Activated CD4-positive, alpha-beta T cell treated with anti-CD3 and anti-CD28 coated beads for 24 hours (primary cell): ENCODE measurements at regions not wholly inside any gene's neighbourhood (a gene's known extent, or its start where the extent isn't known, plus 50 kb on each side); places are given as distances from the start of the nearest gene placed in this dataset.
"Not testable (repeated sequence)": the region's sequence is repeated elsewhere in the genome, so short reads cannot be mapped to it uniquely, and the experiment has no call there.

Experiments
- DNase-seq, 2 donors: peaks; one replicate each; pipeline ENCODE4 v3.0.0-alpha.2; 2020; ENCODE audit warnings: low read depth in 2 of 2

DNA sequence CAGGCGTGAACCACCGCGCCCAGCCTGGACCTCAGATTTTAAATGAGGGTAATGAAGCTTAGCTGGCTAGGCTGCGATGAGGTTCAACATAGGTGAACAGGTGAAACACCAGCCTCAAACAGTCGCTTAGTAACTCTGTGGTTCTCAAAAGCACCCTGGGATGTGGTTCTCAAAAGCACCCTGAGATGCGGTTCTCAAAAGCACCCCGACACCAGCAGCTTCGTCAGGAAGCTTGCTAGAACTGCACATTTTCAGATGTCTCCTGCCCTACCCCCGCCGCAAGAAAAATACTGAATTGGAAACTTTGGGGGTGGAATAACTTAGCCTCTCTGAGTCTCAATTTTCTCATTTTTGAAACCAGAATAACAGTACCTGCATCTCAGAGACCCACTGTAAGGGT lies 86.7 kb upstream of the XYLT1 start:
- DNase-seq, result no peak

DNA sequence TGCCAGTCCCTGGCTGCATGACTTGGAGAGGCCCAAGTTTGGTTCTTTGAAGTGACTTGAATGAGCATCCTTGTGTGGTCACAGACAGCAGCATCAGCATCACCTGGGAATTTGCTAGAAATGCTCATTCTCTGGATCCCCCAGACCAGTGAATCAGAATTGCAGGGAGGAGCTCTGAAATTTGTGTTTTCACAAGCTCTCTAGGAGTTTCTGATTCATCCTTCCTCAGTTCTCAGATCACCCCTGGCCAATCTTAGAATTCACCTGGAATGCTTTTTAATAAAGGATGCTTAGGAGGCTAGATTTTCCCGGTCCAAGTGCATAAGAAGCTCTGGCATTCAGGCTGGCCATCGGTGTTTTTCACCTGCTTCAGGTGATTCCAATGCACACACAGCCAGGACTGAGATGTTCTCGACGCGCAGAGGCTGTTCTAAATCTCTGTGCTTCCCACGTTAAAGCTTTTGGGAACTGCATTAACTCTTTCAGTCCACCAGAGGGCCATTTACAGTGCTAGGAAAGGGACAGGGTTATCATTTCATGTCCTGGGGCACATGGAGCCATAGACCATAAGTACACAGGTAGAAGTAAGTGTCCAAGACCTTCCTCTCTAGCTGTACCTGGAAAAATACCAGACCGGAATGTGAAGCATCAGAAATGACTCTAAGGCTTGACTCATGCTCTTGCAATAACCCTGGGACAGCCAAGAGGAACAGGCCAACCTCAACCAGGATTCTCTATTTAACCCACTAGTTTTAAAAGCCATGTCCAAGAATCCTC lies 85.7 kb upstream of the XYLT1 start:
- no peak for DNase-seq

DNA sequence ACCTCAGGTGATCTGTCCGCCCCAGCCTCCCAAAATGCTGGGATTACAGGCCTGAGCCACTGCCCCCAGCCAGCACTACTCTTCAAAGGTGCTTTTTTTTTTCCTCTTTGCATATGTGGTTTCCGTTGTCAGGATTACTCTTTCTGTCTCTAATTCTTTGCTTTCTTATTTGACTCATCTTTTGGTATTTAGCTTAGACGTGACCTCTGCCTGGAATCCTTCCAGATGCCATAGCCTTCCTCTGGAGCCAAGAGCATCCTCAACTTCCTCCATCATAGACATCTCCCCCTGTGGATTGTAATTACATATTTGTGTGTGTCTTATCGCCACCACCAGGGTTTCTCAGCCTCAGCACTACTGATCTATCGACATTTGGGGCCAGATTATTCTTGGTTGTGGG lies 84.4 kb upstream of the XYLT1 start:
- DNase-seq, result no peak

DNA sequence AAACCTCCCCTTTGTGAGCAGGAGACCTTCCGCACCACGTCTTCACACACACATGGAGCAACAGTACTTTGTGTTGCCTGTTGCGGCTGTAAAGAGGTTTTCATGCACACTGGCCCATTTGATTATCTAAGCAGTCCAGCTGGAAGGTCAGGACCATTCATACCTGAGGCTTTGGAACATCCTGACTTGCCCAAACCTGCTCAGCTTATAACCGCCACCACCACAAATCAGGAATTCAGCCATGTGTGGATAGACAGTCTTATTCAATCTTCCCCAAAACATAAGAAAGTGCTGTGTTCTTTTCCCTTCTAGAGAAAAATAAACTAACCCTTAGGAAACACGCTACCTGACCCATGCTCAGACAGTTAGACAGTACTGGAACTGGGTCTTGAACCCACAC lies 81.6 kb upstream of the XYLT1 start:
- no peak for DNase-seq

DNA sequence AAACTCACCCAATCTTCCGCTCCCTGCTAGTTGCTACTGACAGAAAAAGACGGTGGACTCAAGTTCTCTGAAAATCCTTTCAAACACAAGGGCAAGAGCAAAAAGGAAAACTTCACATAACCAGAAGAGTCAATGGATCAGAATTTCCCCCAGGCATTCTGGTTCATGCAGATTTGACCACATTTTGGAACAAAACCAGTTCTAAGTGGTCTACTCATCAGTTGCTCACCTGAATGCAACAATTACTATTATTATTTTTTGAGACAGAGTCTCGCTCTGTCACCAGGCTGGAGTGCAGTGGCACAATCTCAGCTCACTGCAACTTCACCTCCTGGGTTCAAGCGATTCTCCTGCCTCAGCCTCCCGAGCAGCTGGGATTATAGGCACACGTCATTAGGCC lies 80.9 kb upstream of the XYLT1 start:
- not testable (repeated sequence) for DNase-seq

DNA sequence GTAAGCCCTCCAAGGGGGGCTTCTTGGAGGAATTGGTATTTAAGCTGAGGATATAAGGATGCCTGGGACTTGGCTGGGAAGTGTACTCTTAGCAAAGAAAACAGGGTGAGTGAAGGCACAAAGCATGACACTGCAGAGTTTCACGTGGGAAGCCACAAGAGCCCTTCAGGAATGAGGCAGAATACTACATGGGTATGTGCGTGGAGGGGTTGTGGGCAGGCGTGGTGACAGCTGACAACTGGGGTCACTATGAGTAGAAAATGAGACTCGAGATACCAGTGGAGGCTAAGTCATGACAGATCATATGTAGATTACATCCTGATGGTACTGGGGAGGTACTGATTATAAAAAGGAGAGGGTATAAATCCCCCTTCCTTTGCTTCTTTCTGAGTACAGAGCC lies 78.1 kb upstream of the XYLT1 start:
- no peak for DNase-seq

DNA sequence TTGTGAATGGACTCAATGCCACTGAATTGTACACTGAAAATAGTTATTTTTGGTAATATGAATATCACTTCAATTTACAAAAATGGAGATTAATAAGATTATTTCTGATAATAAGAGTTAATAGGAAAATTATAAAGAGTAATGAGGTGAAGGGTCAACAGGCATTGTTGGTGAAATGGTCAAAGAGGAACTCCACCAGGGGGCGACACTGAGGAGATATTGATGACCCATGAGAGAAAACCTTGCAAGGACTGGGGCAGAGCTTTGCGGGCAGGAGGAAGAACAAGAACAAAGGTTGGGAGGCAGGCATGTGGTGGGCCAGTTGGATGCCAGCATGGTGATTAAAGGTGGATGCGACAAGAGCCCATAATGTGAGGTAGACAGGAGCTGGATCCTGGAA lies 74.0 kb upstream of the XYLT1 start:
- peak in 1 of 2 donors; percentile 10 for DNase-seq

DNA sequence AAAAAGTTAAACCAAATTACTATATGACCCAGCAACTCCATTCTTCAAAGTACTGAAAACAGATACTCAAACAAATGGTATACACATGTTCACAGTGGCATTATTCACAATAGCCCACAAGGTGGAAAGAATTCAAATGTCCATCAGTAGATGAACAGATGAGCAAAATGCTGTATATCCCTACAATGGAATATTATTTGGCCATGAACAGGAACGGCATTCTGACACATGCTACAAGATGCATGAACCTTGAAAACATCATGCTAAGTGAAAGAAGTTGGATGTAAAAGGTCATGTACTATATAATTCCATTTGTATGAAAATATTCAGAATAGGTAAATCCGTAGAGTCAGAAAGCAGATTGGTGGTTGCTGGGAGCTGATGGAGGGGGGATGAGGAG lies 73.5 kb upstream of the XYLT1 start:
- DNase-seq, result no peak

DNA sequence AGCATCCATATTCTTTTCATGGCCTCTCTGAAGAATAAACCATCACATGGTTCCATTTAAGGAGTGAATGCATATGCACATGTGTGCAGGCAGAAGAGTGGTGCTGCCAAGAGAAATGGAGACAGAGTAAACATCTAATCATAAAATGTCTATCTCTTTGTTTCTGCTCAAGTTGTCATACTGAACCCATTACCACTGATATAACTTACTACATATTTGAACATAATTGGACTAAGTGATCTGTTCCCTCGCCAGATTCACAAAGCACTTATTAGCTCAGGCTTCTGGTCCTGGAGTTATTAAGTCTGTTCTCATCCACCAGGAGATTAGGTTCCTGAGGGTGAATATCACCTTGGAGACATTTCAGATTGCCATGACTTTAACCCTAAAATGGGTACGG lies 72.3 kb upstream of the XYLT1 start:
- DNase-seq, result no peak

DNA sequence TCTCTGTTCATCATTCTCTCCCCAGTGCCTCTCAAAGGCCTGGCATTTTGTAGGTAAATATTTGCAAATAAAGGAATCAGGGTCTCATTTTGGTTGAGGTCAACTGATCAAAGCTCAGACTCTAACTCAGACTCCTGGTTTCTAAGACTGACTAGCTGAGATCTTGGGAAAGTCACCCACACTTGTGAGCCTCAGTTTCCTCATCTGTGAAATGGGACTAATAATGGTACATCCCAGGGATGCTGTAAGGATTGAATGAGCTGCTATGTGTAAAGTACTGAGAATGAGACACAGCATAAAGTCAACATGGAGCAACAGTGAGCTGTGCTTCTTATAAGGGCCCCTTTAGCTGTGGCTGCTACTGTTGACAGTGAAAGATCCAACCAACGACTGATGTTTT lies 70.6 kb upstream of the XYLT1 start:
- no peak for DNase-seq

DNA sequence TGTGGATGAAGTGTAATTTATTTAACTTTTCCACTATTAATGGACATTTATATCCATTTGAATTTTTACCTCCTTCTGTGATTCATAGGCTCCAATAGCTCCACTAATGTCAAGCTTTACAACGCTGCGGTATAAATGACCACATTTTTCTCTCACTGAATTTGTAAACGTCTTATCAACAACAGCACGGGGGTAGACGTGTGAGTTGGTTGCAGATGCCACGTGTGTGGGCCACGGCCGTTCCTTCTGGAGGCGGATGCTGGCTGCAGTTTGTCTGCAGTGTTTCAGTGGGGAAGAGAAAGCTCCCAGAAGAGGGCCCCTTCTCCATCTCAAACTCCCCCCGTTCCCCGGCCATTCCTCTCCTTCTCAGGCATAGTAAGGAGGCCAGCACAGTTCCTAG lies 68.2 kb upstream of the XYLT1 start:
- no peak for DNase-seq

DNA sequence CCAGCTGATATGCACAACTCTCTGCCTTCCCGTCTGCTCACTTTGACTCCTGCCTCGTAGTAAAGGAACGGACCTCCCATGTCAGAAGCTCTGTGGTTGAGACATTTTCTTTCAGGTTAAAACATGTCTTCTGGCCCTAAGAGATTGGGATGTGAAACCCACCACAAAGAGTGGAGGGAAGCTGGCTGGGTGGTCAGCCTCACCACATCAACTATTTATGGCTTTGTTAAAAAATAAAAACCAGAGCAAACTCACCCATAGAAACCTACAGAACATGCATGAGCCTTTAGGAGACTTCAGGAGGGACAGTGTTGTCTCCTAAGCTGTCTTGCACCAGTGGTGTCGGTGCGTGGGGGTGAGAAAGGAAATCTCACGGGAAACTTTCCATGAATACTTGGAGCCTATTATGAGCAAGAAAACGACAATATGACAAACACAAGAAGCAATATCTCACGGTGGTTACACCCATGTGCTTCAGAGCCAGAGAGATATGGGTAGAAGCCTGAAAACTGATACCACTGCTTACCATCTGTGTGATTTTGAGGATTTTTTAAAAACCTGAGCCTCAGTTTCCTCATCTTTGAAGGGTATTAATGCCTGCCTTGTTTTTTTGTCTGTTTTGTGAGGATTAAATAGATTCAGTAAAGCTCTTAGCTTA lies 61.7 kb upstream of the XYLT1 start:
- no peak for DNase-seq

DNA sequence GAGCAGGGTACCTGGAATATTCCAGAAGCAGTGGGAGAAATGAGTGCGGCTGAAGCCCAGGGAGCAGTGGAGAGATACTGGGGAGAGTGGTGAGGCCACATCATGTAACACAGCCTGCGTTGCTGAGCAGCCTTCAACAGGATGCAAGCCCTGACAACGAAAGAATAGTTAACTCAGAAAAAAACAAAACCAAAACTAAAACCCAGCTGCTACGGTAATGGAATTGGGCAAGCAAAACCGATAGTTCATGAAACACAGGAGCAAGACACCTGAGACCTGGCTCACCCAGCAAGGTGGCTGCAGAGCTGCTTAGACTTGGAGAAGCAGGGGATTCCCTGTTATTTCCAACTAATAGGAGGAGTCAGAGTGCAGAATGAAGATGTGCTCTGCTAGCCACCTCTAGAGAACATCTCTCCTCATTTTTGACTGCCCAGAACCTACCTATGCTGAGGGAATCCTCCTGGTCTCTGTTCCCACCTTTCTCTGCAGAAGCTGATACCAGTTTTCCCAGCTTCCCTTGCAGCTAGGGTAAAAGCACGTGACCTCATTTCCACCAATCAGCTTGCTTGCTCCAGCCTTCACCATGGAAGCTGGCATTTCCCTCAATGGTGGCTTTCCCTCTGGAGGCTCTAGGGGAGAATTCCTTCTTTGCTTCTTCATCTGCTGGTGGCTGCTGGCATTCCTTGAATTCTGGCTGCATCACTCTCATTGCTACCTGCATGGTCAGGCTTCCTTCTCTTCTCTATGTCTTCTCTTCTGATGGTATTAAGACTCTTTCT lies 59.4 kb upstream of the XYLT1 start:
- DNase-seq, result peak in 1 of 2 donors; percentile 1

DNA sequence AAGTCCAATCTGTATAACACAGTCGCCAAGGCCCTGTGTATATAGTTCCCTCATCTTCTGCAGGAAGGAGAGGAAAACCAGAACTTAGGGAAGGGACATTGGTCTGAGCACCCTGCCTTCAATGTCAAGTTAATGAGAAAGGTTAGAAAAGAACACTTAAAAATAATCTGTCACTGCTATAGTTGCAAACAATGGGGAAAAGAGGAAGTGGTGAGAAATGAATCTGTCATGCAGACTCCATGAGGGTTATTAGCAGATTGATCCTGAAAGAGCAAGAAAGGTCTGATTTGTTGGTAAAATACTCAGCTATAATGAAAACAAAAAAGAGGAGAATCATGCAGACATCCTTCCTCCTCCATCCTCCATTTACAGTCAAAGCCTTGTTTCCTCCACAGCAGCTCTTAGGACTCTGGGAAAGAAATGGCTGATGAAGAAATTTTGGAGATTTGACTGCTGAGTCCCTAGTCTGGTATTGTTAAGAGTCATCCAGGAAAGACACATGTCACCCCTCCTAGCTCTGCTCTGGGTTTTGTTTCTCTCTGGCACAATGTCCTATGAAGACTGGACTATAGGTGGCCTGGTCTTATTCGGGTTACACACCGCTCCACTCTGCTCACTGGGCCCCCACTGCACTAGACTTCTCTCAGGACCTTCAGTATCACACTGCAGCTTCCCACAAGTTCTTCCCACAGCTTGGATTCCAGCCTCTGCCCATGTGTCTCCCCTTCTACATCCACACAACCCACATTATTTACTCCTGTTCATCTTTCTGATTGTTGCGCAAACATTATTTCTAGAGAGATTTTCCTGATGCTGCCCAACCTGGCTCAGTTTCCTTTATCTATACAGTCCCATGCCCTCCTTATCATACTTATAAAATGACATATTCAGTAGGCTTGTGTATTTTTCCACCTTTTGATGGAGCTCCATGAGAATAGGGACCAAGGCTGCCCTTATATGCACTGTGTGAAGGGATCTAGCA lies 56.5 kb upstream of the XYLT1 start:
- DNase-seq, result no peak

DNA sequence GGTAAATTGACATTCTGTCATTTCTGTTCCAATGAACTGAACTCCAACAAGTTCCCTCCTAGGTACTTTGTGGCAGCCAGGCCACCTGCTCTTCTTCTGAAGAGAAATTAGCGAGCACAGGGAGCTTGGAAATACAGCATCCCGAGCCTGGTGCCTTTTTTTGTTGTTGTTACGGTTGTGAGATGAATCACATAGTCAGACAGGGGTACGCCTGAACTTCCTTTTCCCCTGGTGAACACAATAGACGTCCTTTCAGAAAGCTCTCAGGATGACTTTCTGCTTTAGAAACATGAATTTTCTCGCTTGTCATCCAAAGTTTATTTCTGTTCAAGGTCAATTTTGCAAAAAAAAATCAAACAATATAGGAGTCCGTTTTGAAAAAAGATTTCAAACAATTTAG lies 53.9 kb upstream of the XYLT1 start:
- DNase-seq, result no peak

DNA sequence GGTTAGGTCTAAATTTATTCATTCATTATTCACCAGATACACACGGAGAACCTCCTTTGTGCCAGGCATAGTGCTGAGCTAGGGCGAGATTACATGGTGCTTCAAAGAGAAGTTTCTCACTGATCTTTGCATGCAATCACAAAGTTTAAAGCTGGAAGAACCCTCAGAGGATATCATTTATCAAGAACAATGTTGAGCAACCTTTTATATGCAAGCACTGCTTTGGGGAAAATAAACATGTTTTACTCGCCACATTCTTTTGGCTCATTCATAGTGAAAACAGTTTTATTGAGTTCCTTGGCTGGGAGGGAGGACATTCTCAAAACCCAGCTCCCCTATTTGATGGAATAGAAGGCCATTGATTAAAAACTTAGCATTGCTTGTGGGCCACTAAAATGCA lies 49.8 kb upstream of the XYLT1 start:
- no peak for DNase-seq
